Upper lobe of right lung (tissue), 1 donor: ENCODE measurements at regions not wholly inside any gene's neighbourhood (a gene's known extent, or its start where the extent isn't known, plus 50 kb on each side); places are given as distances from the start of the nearest gene placed in this dataset.

Source experiments
- ATAC-seq: fragments of 200-7000 bp; cut with Tn5 transposase; one replicate; pipeline ENCODE4 v1.9.1; 2020; ENCODE audit warnings: mild to moderate bottlenecking, moderate library complexity
- DNase-seq: peaks from one replicate; pipeline ENCODE4 v3.0.0-alpha.2; 2020
- H3K27ac ChIP-seq: fragments of 200-600 bp; one replicate; pipeline ENCODE4 v1.8.0; 2022
- H3K27me3 ChIP-seq: fragments of 200-600 bp; one replicate; pipeline ENCODE4 v1.8.0; 2022; ENCODE audit warnings: mild to moderate bottlenecking
- H3K36me3 ChIP-seq: fragments of 200-600 bp; one replicate; pipeline ENCODE4 v1.8.0; 2022
- H3K4me1 ChIP-seq: fragments of 200-600 bp; one replicate; pipeline ENCODE4 v1.8.0; 2022
- H3K4me3 ChIP-seq: fragments of 200-600 bp; one replicate; pipeline ENCODE4 v1.8.0; 2022; ENCODE audit warnings: mild to moderate bottlenecking
- H3K9me3 ChIP-seq: fragments of 200-600 bp; one replicate; pipeline ENCODE4 v1.8.0; 2022
- intact Hi-C: fragments of 100-400 bp; cut with DNase I; formaldehyde crosslinking; loops from one replicate; pipeline ENCODE4 v1.11.0; 2022
- TF ChIP-seq, protein P1 (sequence below): fragments of 200-600 bp; IDR thresholded peaks from one replicate; pipeline ENCODE4 v1.8.0; 2022; ENCODE audit warnings: antibody characterized with exemption
- donor health status: DM: no; HTN: yes; CAD: no; lungs with severe emphysema.

DNA sequence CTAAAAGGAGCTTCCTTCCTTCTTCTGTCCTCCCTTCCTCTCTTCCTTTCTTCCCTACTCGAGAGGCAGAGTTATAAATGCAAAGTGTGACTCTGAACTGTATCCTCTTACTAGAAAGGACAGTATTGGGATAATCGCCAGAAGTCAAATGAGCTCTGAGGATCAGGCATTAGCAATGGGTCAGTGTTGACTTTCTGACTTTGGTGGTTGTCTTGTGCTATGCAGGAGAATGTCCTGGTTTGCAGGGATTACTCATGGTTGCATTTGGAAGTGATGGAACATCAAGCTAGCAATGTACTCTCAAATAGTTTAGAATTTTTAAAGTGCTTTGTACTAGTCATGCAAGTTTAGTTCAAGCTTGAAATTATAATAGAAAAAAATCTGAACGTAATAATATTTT, 115.6 kb downstream of the TXNL1 start:
- H3K4me1 ChIP-seq, result no peaks in the 10 kb centered on the region
- TF ChIP-seq, protein P1, sequence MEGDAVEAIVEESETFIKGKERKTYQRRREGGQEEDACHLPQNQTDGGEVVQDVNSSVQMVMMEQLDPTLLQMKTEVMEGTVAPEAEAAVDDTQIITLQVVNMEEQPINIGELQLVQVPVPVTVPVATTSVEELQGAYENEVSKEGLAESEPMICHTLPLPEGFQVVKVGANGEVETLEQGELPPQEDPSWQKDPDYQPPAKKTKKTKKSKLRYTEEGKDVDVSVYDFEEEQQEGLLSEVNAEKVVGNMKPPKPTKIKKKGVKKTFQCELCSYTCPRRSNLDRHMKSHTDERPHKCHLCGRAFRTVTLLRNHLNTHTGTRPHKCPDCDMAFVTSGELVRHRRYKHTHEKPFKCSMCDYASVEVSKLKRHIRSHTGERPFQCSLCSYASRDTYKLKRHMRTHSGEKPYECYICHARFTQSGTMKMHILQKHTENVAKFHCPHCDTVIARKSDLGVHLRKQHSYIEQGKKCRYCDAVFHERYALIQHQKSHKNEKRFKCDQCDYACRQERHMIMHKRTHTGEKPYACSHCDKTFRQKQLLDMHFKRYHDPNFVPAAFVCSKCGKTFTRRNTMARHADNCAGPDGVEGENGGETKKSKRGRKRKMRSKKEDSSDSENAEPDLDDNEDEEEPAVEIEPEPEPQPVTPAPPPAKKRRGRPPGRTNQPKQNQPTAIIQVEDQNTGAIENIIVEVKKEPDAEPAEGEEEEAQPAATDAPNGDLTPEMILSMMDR, result no peak
- no peak for ATAC-seq
- intact Hi-C loops, result no loop called here
- no peaks in the 10 kb centered on the region for H3K27me3 ChIP-seq
- H3K36me3 ChIP-seq, result no peaks in the 10 kb centered on the region
- no peak overlapping the region for H3K27ac ChIP-seq
- no peaks in the 10 kb centered on the region for H3K9me3 ChIP-seq
- H3K4me3 ChIP-seq, result no peak overlapping the region
- no peak for DNase-seq

DNA sequence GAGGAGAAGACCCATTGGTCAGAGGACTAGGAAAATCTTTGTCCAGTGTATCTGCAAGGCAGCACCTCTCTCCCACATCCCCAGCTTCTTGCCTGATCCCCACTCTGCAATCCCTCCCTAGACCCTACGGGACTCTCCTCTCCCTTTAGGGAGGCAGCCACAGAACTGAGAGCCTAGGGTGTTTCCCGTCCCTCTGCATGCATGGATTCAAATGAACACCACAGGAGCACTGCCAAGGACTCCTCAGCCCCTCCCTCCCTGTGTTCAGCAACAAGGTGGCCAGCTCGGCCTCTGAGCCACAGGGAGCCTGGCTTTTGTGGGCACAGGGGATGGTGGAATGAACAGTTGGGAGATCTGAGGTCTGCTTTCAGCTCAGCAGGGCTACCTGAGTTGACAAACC, 117.1 kb downstream of the TXNL1 start:
- intact Hi-C loops, result no loop called here
- no peak for ATAC-seq
- no peak for DNase-seq
- TF ChIP-seq, protein P1, result no peak
- Histone ChIP-seq H3K36me3 (no peaks in the 10 kb centered on the region), H3K9me3 (no peaks in the 10 kb centered on the region), H3K27me3 (no peaks in the 10 kb centered on the region), H3K4me1 (no peaks in the 10 kb centered on the region), H3K27ac (no peak overlapping the region), H3K4me3 (no peak overlapping the region)

DNA sequence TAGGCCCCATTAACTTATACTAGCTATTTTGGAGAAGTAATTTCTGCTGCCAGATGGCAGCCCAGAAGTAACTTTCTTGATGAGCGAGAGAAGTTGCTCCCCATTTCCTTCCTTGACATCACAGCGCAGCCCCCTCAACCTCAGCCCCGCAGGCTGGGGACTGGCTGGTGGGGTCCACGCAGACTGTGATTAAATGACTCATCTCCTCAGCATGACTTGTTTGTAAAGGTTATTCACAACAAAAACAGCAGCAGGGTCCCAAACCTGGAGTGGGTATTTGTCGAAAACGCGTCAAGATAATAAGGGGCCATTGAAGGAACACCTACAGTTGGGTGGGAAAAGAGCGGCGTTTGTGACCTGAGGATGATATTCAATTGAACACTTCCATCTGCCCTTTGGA, 120.6 kb downstream of the TXNL1 start:
- TF ChIP-seq, protein P1, result no peak
- H3K36me3 ChIP-seq, result no peaks in the 10 kb centered on the region
- H3K4me3 ChIP-seq, result no peak overlapping the region
- intact Hi-C loops, result no loop called here
- DNase-seq (no peak), ATAC-seq (no peak)
- no peaks in the 10 kb centered on the region for H3K9me3 ChIP-seq
- no peaks in the 10 kb centered on the region for H3K27me3 ChIP-seq
- no peaks in the 10 kb centered on the region for H3K4me1 ChIP-seq
- H3K27ac ChIP-seq, result no peak overlapping the region

DNA sequence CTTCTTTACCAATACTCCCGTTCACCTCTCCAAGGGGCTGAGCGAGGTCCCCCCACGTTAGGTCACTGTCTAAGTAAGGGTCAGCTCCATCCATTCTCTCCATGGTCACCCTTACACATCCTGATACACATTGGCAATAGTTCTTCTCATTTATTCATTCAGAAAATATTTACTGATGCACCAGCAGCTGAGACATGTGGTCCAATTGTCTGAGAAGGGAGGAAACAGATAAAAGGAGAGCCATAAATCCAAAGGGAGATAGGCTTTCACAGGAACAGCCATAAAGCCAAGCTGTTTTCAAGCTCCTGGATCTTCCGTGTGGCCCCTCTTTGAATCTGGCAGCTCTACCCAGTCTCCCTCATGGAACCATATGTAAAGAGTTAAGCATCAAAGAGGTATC, 121.2 kb downstream of the TXNL1 start:
- Histone ChIP-seq H3K27ac (no peak overlapping the region), H3K9me3 (no peaks in the 10 kb centered on the region), H3K36me3 (no peaks in the 10 kb centered on the region), H3K4me3 (no peak overlapping the region), H3K27me3 (no peaks in the 10 kb centered on the region), H3K4me1 (no peaks in the 10 kb centered on the region)
- intact Hi-C loops, result no loop called here
- ATAC-seq (no peak), DNase-seq (no peak)
- TF ChIP-seq, protein P1, result no peak

DNA sequence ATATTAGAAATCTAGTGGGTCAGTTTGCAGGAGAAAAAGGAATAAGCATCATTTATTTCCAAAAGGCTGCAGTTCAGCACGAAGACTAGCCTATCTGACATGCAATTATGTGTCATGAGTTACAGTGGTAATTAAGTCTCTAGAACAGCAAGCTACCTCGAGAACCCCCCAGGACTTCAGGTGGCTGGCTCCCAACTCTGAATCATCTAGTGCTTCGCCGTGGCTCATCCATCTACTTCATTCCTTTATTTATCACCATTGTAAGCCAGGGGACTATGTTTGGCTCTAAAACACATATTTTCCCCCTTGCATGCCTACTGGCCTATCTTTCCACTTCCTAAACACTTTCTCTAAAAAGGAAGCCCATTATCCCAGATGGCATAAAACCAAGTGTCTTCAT, 121.6 kb downstream of the TXNL1 start:
- DNase-seq (no peak), ATAC-seq (no peak)
- intact Hi-C loops, result no loop called here
- Histone ChIP-seq H3K4me3 (no peak overlapping the region), H3K9me3 (no peaks in the 10 kb centered on the region), H3K4me1 (no peaks in the 10 kb centered on the region), H3K36me3 (no peaks in the 10 kb centered on the region), H3K27ac (no peak overlapping the region), H3K27me3 (no peaks in the 10 kb centered on the region)
- TF ChIP-seq, protein P1, result no peak

DNA sequence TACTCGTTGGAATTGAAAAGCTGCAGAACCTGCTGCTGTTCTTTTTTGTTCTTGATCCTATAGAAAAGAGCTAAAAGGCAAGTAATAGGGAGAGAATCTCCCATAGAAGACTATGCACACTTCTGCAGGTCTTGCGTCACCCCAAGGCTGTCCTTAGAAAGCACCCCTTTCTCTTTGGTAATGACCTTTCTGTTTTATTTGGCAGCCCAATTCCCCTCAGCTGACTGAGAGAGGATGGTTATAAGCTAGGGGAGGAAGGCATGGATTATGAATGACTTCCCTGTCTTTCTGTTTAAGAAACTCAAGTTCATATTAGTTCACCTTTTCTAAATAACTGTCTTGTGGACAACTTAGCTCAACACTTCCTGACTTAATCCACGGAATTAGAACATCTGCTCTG, 122.9 kb downstream of the TXNL1 start:
- no peak for ATAC-seq
- no peak for DNase-seq
- intact Hi-C loops, result no loop called here

More for the DNA sequence above, 122.9 kb downstream of the TXNL1 start:
- H3K9me3 ChIP-seq, result no peaks in the 10 kb centered on the region
- no peaks in the 10 kb centered on the region for H3K4me1 ChIP-seq
- H3K27me3 ChIP-seq, result no peaks in the 10 kb centered on the region
- no peak overlapping the region for H3K4me3 ChIP-seq
- no peaks in the 10 kb centered on the region for H3K36me3 ChIP-seq
- H3K27ac ChIP-seq, result no peak overlapping the region
- TF ChIP-seq, protein P1, result no peak
